K562 (cell line): ENCODE measurements at regions not wholly inside any gene's neighbourhood (a gene's known extent, or its start where the extent isn't known, plus 50 kb on each side); places are given as distances from the start of the nearest gene placed in this dataset.

ENCODE experiments used
- ATAC-seq: fragments of 200-7000 bp; cut with Tn5 transposase; 3 replicates; pipeline ENCODE4 v1.9.1; 2020; ENCODE audit warnings: moderate library complexity
- BruUV-seq: library from RNA; stranded (reverse); fragments of 400-500 nt; replicated peaks from 2 replicates; lab custom pipeline; 2021; lab: Mats Ljungman, UMichigan
- CTCF ChIA-PET: fragments of 300-600 bp; formaldehyde crosslinking; extraction: SDS; loops from one replicate; lab custom pipeline; 2021; ENCODE audit warnings: low intra/inter-chr PET ratio; lab: Yijun Ruan, JAX
- POLR2A ChIA-PET: fragments of 300-600, 350-650 bp; sonication (Branson Sonifier 250); formaldehyde crosslinking; extraction: SDS; loops from one replicate; lab custom pipeline; 2021; ENCODE audit warnings: antibody characterized with exemption, inconsistent platforms; lab: Yijun Ruan, JAX
- DNase-seq, 4 experiments: peaks; one replicate each; pipeline versions ENCODE4 v3.0.0 to v3.0.0-alpha.2; 2011 to 2018; ENCODE audit warnings: low spot score in 3 of 4, mixed read lengths in 3 of 4; ENCODE audit errors: extremely low read depth in 1 of 4
- FAIRE-seq: peaks from 2 replicates; lab custom pipeline; 2011; peaks lifted over from hg19 to GRCh38; lab: Jason Lieb, UNC
- H2AFZ ChIP-seq: 2 replicates; pipeline ENCODE4 v1.6.0; 2011; ENCODE audit warnings: low read depth, low read length, control low read depth, inconsistent platforms
- H3K27ac ChIP-seq: fragments of 200-600 bp; 3 replicates; pipeline ENCODE4 v1.8.0; 2011; ENCODE audit warnings: low read depth, mild to moderate bottlenecking, control low read depth, inconsistent platforms, low read length, moderate library complexity, mixed read lengths; ENCODE audit errors: extremely low read depth
- H3K27me3 ChIP-seq, 2 experiments: fragments of 300-600 bp in 1 of 2; 2 replicates in 1 of 2; 3 replicates in 1 of 2; pipeline versions ENCODE4 v1.6.0 to v1.8.0; 2011; ENCODE audit warnings: inconsistent platforms in 2 of 2, low read length in 2 of 2, mild to moderate bottlenecking in 1 of 2, mixed read lengths in 1 of 2, moderate library complexity in 1 of 2; ENCODE audit not compliant: control insufficient read depth in 2 of 2, insufficient read depth in 2 of 2
- H3K36me3 ChIP-seq: fragments of 300-600 bp; 3 replicates; pipeline ENCODE4 v1.8.0; 2011; ENCODE audit warnings: mild to moderate bottlenecking, low read length, inconsistent platforms; ENCODE audit not compliant: control insufficient read depth, insufficient read depth
- H3K4me1 ChIP-seq, 2 experiments: fragments of 200-600 bp in 1 of 2; replicated peaks in 1 of 2; 2 replicates in 1 of 2; 3 replicates in 1 of 2; pipeline versions ENCODE4 v1.5.1 to v1.8.0; 2011; ENCODE audit warnings: inconsistent platforms in 2 of 2, low read length in 2 of 2, mild to moderate bottlenecking in 1 of 2, mixed read lengths in 1 of 2, moderate library complexity in 1 of 2; ENCODE audit not compliant: control insufficient read depth in 2 of 2, insufficient read depth in 2 of 2
- H3K4me2 ChIP-seq: 2 replicates; pipeline ENCODE4 v1.6.1; 2011; ENCODE audit warnings: low read length, control low read depth, inconsistent platforms, mixed read lengths; ENCODE audit not compliant: insufficient read depth
- H3K4me3 ChIP-seq: fragments of 200-600 bp; sonication (generic), shearing (Covaris generic); 2 replicates; pipeline ENCODE4 v1.5.1; 2016; ENCODE audit warnings: control low read depth, inconsistent platforms
- H3K79me2 ChIP-seq: fragments of 200-600 bp; 3 replicates; pipeline ENCODE4 v1.8.0; 2011; ENCODE audit warnings: low read length, inconsistent platforms; ENCODE audit not compliant: control insufficient read depth, insufficient read depth
- H3K9ac ChIP-seq, 2 experiments: 2 replicates each; pipeline versions ENCODE4 v1.6.0 to v1.6.1; 2011; ENCODE audit warnings: low read depth in 2 of 2, low read length in 2 of 2, control low read depth in 1 of 2, inconsistent platforms in 1 of 2, mild to moderate bottlenecking in 1 of 2, mixed read lengths in 1 of 2; ENCODE audit not compliant: insufficient read depth in 1 of 2
- H3K9me1 ChIP-seq: one replicate; pipeline ENCODE4 v1.6.0; 2011; ENCODE audit warnings: inconsistent platforms, mild to moderate bottlenecking, low read length, moderate library complexity; ENCODE audit not compliant: control insufficient read depth, insufficient read depth
- H3K9me3 ChIP-seq: replicated peaks from 2 replicates; pipeline ENCODE4 v1.5.1; 2011; ENCODE audit warnings: low read depth, low read length, inconsistent platforms; ENCODE audit not compliant: control insufficient read depth, insufficient read depth
- H4K20me1 ChIP-seq: replicated peaks from 2 replicates; pipeline ENCODE4 v1.6.1; 2011; ENCODE audit warnings: low read length, inconsistent platforms, mixed read lengths; ENCODE audit not compliant: control insufficient read depth, insufficient read depth
- ARID3B ChIP-seq: fragments of 250-450 bp; sonication (Bioruptor Pico); IDR thresholded peaks from 2 replicates; pipeline ENCODE4 v1.4.0; 2020; ENCODE audit warnings: borderline replicate concordance
- BMI1 ChIP-seq: fragments of 150-350 bp; IDR thresholded peaks from 2 replicates; pipeline ENCODE4 v1.6.1; 2014; ENCODE audit warnings: low read length
- CBFA2T2 ChIP-seq: fragments of 450-650 bp; conservative IDR thresholded peaks from 2 replicates; pipeline ENCODE4 v1.6.1; 2017; ENCODE audit warnings: mild to moderate bottlenecking
- CBFA2T3 ChIP-seq: fragments of 450-650 bp; IDR thresholded peaks from 2 replicates; pipeline ENCODE4 v1.6.1; 2017
- CBX1 ChIP-seq: sonication (generic); IDR thresholded peaks from 2 replicates; pipeline ENCODE4 v1.6.1; 2016; ENCODE audit warnings: antibody characterized with exemption, low read depth, mild to moderate bottlenecking
- IRF2 ChIP-seq: sonication (generic); formaldehyde crosslinking; IDR thresholded peaks from 2 replicates; pipeline ENCODE4 v1.8.1; 2022; ENCODE audit warnings: mild to moderate bottlenecking, missing genetic modification reagents
- MEIS2 ChIP-seq: fragments of 450-650 bp; IDR thresholded peaks from 2 replicates; pipeline ENCODE4 v1.6.1; 2014; ENCODE audit warnings: mild to moderate bottlenecking; ENCODE audit not compliant: partially characterized antibody
- PHB ChIP-seq: fragments of 250-450 bp; sonication (Bioruptor Pico); IDR thresholded peaks from 2 replicates; pipeline ENCODE4 v1.5.0; 2021
- POLR2G ChIP-seq: fragments of 200-400 bp; formaldehyde crosslinking; IDR thresholded peaks from 2 replicates; pipeline ENCODE4 v1.6.1; 2017; ENCODE audit warnings: low read depth, mild to moderate bottlenecking, antibody characterized with exemption, low read length, moderate library complexity
- RCOR1 ChIP-seq, 2 experiments: IDR thresholded peaks; 2 replicates each; pipeline ENCODE4 v1.6.1; 2012; ENCODE audit warnings: low read depth in 2 of 2, low read length in 2 of 2, borderline replicate concordance in 1 of 2, improper control_type of control experiment in 1 of 2
- SETDB1 ChIP-seq: IDR thresholded peaks from one replicate; pipeline ENCODE4 v1.6.1; 2012; ENCODE audit warnings: low read length, control low read depth, inconsistent platforms
- SMARCE1 ChIP-seq: fragments of 450-650 bp; IDR thresholded peaks from 2 replicates; pipeline ENCODE4 v1.7.1; 2016; ENCODE audit warnings: mild to moderate bottlenecking
- SMC3 ChIP-seq: conservative IDR thresholded peaks from 2 replicates; pipeline ENCODE4 v1.6.1; 2011; ENCODE audit warnings: low read depth, low read length, improper control_type of control experiment; ENCODE audit not compliant: insufficient read depth
- STAT5B ChIP-seq: fragments of 250-450 bp; sonication (Bioruptor Pico); IDR thresholded peaks from 2 replicates; pipeline ENCODE4 v1.8.0; 2021; ENCODE audit warnings: mild to moderate bottlenecking, inconsistent platforms
- ZNF124 ChIP-seq: sonication (generic); formaldehyde crosslinking; IDR thresholded peaks from 2 replicates; pipeline ENCODE4 v1.8.1; 2022; ENCODE audit warnings: missing genetic modification reagents
- ZNF347 ChIP-seq: fragments of 450-650 bp; formaldehyde crosslinking; IDR thresholded peaks from 2 replicates; pipeline ENCODE4 v1.4.0; 2020; ENCODE audit warnings: low read depth, mild to moderate bottlenecking, moderate library complexity
- ZNF668 ChIP-seq: fragments of 250-450 bp; sonication (Bioruptor Pico); IDR thresholded peaks from 2 replicates; pipeline ENCODE4 v1.8.0; 2022; ENCODE audit warnings: mild to moderate bottlenecking, inconsistent platforms
- WGBS: fragments of 100-300 bp; shearing (Covaris generic); methylation state at CpG from one replicate; pipeline ENCODE4 v1.1.6; 2016; ENCODE audit warnings: low coverage, mixed read lengths; ENCODE audit not compliant: insufficient coverage; ENCODE audit errors: missing lambda C conversion rate; 5-methylcytosine and 5-hydroxymethylcytosine counted together
- in situ Hi-C: fragments of 300-500 bp; cut with MboI; formaldehyde crosslinking; loops from 4 replicates; pipeline ENCODE4 v1.15.0; 2018; ENCODE audit warnings: inconsistent platforms, mixed read lengths
- intact Hi-C: fragments of 100-400 bp; cut with micrococcal nuclease; formaldehyde crosslinking; loops from 2 replicates; pipeline ENCODE4 v1.14.2; 2022

GRCh38 chr6:145020543-145020942, 714.8 kb downstream of the EPM2A start (continued):
- TF ChIP-seq CBFA2T2 (no peak), POLR2G (no peak), ZNF124 (no peak)

DNA sequence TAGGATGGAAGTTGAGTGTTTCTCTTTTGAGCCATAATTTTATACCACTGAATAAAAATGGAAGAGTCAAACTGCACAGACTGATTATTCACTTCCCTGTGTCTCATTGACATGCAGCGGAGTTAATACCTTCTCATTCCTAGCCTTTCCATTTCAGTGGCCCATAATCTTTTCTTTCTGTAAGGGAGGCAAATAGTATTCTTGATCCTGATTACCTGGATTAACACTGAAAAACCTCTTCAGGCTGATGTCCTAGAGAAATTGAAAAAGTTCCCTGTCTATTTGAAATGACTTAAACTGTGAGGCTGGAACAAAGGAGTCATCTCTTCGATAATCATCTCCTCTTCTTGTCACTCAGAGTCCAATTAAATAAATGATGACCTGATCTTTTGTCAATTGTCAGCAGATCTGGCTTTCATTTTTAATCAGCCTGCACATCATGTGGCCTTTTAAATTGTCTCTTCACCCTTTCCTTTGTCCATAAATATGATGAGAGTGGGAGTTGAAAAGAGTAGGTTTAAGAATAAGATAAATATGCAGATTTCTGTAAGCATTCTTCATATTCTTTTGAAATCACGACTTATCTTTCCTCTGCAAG, 713.0 kb downstream of the EPM2A start:
- 2% methylated on average over 3 of the region's 3 CpGs for WGBS
- intact Hi-C loops: no loop called here
- POLR2A ChIA-PET: no interaction called here

More for the DNA sequence above, 713.0 kb downstream of the EPM2A start:
- no peaks in the 10 kb centered on the region for H3K79me2 ChIP-seq
- no peak overlapping the region for H3K4me2 ChIP-seq
- H3K4me1 ChIP-seq: no peaks in the 10 kb centered on the region
- H3K27ac ChIP-seq: no peak overlapping the region
- H3K36me3 ChIP-seq: no peaks in the 10 kb centered on the region
- in situ Hi-C loops: no loop called here
- H3K9me3 ChIP-seq: no peaks in the 10 kb centered on the region
- BruUV-seq: no TSS peak
- no peak for ATAC-seq
- no peak overlapping the region for H2AFZ ChIP-seq
- no peak overlapping the region for H3K9ac ChIP-seq
- H4K20me1 ChIP-seq: no peaks in the 10 kb centered on the region
- no peak for FAIRE-seq
- CTCF ChIA-PET: no interaction called here
- TF ChIP-seq CBX1: no peak
- TF ChIP-seq ARID3B: no peak
- no peak for TF ChIP-seq CBFA2T3
- TF ChIP-seq ZNF347 (CRISPR knock-in tag): no peak
- TF ChIP-seq SMARCE1: no peak
- TF ChIP-seq ZNF668 (CRISPR knock-in tag): no peak
- TF ChIP-seq SETDB1: no peak
- TF ChIP-seq RCOR1 (IDR thresholded peaks at IDR 0.05; ENCODE audit: borderline replicate concordance in 1 of 2, low read depth in 2 of 2, low read length in 2 of 2): no peak
- no peak for TF ChIP-seq BMI1
- TF ChIP-seq STAT5B (CRISPR knock-in tag): no peak
- no peak for TF ChIP-seq SMC3
- no peak for TF ChIP-seq MEIS2
- TF ChIP-seq IRF2 (CRISPR knock-in tag): no peak
- TF ChIP-seq PHB (CRISPR knock-in tag): no peak
- TF ChIP-seq, all 486 proteins: peak for 0
- DNase-seq: no peak
- no peaks in the 10 kb centered on the region for H3K27me3 ChIP-seq
- H3K4me3 ChIP-seq: no peak overlapping the region
- no peaks in the 10 kb centered on the region for H3K9me1 ChIP-seq
